Activated CD4-positive, alpha-beta T cell treated with anti-CD3 and anti-CD28 coated beads for 24 hours (primary cell): ENCODE measurements at regions not wholly inside any gene's neighbourhood (a gene's known extent, or its start where the extent isn't known, plus 50 kb on each side); places are given as distances from the start of the nearest gene placed in this dataset.
"Not testable (repeated sequence)": the region's sequence is repeated elsewhere in the genome, so short reads cannot be mapped to it uniquely, and the experiment has no call there.

ENCODE experiments used
- DNase-seq, 2 donors: peaks; one replicate each; pipeline ENCODE4 v3.0.0-alpha.2; 2020; ENCODE audit warnings: low read depth in 2 of 2

GRCh38 chr20:30660982-30661381 is 596.5 kb upstream of the DEFB115 start:
- DNase-seq, result not testable (repeated sequence)

GRCh38 chr20:30668418-30668817 is 589.0 kb upstream of the DEFB115 start:
- DNase-seq, result not testable (repeated sequence)

GRCh38 chr20:30669330-30670029 is 588.0 kb upstream of the DEFB115 start:
- not testable (repeated sequence) for DNase-seq

- not testable (repeated sequence) for DNase-seq
Observed at GRCh38 chr20:30671120-30671519, 586.3 kb upstream of the DEFB115 start.

- DNase-seq, result not testable (repeated sequence)
Observed at GRCh38 chr20:30675988-30676564, 581.4 kb upstream of the DEFB115 start.

GRCh38 chr20:30682236-30682635 is 575.2 kb upstream of the DEFB115 start:
- not testable (repeated sequence) for DNase-seq

GRCh38 chr20:30712861-30713260 is 544.6 kb upstream of the DEFB115 start:
- DNase-seq, result not testable (repeated sequence)

- not testable (repeated sequence) for DNase-seq
Observed at GRCh38 chr20:30719415-30720199, 537.9 kb upstream of the DEFB115 start.

GRCh38 chr20:30723511-30723910 is 534.0 kb upstream of the DEFB115 start:
- not testable (repeated sequence) for DNase-seq

GRCh38 chr20:30723934-30724687 is 533.4 kb upstream of the DEFB115 start:
- not testable (repeated sequence) for DNase-seq

- not testable (repeated sequence) for DNase-seq
Observed at GRCh38 chr20:30724688-30725074, 532.8 kb upstream of the DEFB115 start.

- not testable (repeated sequence) for DNase-seq
Observed at GRCh38 chr20:30725188-30725587, 532.3 kb upstream of the DEFB115 start.

GRCh38 chr20:30728271-30728885 is 529.1 kb upstream of the DEFB115 start:
- DNase-seq, result not testable (repeated sequence)
